ENCODE measurements at regions not wholly inside any gene's neighbourhood (a gene's known extent, or its start where the extent isn't known, plus 50 kb on each side); places are given as distances from the start of the nearest gene placed in this dataset.

DNA sequence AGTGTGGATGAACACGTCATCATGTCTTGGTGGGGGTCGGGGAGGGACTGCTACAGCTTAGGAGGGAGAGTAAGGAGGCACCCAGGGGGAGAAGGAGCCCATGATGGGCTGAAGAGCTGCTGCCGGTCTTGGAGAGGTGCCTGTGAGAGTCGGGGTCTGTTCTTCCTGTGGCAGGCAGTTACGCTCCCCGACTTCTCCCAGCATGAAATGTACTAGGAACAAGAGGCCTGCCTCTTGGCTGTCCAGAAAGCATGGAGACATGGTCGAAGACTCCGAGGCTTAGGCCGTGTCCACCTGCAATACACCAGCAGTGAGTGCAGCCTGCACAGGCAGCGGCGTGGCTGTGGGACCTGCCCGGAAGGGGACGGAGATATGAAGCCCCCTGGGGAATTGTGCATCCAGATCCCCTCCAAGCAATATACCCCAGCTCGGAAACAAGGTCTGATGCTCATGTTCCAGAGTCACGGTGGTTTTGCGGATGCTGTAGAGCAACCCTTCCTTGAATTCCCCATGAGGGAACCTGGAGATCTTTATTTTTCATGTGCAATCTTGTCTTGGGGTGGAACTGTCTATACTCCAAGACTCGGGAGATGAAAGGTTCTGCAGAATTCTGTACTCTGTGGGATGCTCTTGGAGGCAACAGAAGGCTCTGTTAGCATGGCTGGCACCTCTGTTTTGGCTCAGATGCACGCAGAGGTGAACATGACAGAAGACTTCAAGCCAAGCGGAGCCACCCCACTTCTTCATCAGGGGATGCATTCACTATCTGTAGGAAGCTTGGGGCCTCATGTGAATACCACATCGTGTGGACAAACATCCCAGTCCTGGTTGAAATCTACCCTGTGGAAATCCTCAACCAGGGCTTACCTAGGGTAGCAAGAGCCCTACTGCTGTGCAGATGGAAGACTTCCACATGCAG lies 374.9 kb upstream of the IRX4 start:
- no peak overlapping the region for H3K27ac Mint-ChIP-seq
- H3K4me1 Mint-ChIP-seq: no peaks in the 10 kb centered on the region
- no peak overlapping the region for H3K4me3 Mint-ChIP-seq
- ATAC-seq (ENCODE audit: low read depth in 2 of 2) (no peak), DNase-seq (no peak)
- H3K27me3 Mint-ChIP-seq: no peaks in the 10 kb centered on the region
- peaks cover 0 to 7% (median 2%) of the 10 kb centered on the region in 7 donors for H3K9me3 Mint-ChIP-seq
- no peaks in the 10 kb centered on the region for H3K36me3 Mint-ChIP-seq

DNA sequence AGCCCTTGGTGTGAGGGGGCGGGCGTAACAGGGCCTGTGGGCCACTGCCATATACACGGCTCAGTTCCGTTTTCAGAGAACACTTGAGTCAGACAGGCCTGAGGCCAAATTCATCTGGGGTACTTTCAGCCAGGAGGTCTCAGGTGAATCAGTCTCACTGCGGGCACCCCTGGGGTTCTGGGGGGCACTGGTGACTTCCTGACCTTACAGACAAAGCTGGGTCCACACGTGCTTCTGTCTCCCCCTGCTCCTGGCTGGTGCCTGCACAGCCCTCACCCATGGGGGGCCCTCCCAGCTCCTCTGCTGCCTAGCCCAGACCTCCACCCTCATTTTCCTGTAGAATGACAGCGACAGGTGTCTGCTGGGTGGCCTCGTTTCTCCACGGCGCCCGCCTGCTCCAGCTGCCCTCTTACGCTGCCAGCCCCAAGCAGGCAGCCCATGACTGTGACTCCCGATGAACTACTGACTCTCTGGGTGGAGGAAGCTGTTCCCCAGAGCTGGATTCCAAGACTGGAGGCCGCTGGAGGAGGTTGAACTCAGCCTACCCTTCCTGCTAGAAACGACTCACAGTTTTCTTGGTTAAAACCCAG lies 374.1 kb upstream of the IRX4 start:
- Mint-ChIP-seq H3K27ac (no peak overlapping the region), H3K4me1 (no peaks in the 10 kb centered on the region), H3K36me3 (no peaks in the 10 kb centered on the region), H3K27me3 (no peaks in the 10 kb centered on the region), H3K4me3 (no peak overlapping the region), H3K9me3 (peaks cover 0 to 7% (median 2%) of the 10 kb centered on the region in 7 donors)
- ATAC-seq (ENCODE audit: low read depth in 2 of 2): no peak
- no peak for DNase-seq

DNA sequence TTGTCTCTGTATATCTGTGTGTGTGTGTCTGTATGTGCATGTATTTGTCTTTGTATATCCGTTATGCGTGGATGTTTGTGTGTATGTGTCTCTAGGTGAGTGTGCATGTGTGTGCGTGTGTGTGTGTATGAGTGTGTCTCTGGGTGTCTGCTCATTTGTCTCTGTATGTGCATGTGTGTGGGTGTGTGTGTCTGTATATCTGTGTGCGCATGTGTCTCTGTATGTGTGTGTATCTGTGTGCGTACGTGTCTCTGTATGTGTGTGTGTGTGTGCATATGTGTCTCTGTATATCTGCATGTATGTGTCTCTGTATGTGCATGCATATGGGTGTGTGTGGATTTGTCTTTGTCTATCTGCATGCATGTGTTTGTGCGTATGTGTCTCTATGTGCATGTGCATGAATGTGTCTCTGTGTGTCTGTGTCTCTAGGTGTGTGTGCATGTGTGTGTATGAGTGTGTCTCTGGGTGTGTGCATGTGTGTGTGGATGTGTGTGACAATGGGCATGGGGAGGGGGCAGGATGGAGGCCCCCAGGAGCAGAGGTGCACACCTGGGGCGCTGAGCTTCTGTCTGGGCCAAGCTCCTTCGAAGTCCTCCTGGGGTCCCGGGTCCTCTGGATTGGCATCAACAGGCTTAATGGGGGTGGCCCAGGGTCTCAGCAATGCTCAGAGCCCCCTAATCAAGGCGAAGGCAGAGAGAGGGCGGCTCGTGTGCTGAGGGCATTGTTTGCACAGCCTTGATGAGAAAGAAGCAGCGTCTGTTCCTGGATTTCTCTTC lies 373.4 kb upstream of the IRX4 start:
- no peak overlapping the region for H3K27ac Mint-ChIP-seq
- no peaks in the 10 kb centered on the region for H3K36me3 Mint-ChIP-seq
- H3K4me1 Mint-ChIP-seq: no peaks in the 10 kb centered on the region
- ATAC-seq (ENCODE audit: low read depth in 2 of 2) (no peak), DNase-seq (no peak)
- no peaks in the 10 kb centered on the region for H3K27me3 Mint-ChIP-seq
- H3K9me3 Mint-ChIP-seq: peaks cover 0 to 7% (median 2%) of the 10 kb centered on the region in 7 donors
- H3K4me3 Mint-ChIP-seq: no peak overlapping the region

DNA sequence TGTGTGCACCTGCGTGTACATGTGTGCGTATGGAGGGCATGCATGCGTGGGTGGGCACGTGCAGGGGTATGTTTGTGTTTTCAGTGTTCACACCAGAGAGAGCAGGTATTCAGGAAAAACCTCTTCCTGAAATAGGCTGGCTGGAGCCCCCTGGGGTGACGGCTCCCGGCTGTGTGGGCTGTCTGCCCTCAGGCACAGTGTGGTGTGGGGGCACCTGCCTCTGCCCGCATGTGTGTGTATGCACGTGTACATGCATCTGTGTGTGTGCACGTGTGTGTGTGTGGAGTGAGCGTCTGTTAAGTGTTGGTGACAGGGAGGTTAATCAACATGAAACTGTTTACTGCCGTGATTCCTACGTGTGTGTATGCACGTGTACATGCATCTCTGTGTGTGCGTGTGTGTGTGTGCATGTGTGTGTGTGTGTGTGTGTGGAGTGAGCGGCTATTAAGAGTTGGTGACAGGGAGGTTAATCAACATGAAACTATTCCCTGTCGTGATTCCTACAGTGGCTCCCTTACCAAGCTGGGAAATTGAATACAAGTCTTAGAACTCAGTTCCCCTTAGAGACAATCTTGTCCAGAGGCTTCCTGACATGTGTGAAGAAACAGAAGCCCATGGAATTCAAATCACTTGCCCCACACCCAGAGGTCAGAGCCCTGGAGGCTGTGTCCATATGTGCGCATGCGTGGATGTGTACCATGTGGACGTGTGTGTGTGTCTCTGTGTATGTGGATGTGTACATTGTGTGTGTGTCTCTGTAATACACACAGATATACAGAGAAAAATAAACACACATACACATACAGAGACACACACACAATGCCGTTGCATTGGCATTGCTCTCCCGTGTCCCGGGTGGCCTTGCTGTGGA lies 372.4 kb upstream of the IRX4 start:
- H3K9me3 Mint-ChIP-seq: peaks cover 0 to 7% (median 2%) of the 10 kb centered on the region in 7 donors
- H3K4me3 Mint-ChIP-seq: no peak overlapping the region
- H3K27me3 Mint-ChIP-seq: no peaks in the 10 kb centered on the region
- H3K27ac Mint-ChIP-seq: no peak overlapping the region
- H3K4me1 Mint-ChIP-seq: no peaks in the 10 kb centered on the region
- ATAC-seq (ENCODE audit: low read depth in 2 of 2) (no peak), DNase-seq (no peak)
- H3K36me3 Mint-ChIP-seq: no peaks in the 10 kb centered on the region

DNA sequence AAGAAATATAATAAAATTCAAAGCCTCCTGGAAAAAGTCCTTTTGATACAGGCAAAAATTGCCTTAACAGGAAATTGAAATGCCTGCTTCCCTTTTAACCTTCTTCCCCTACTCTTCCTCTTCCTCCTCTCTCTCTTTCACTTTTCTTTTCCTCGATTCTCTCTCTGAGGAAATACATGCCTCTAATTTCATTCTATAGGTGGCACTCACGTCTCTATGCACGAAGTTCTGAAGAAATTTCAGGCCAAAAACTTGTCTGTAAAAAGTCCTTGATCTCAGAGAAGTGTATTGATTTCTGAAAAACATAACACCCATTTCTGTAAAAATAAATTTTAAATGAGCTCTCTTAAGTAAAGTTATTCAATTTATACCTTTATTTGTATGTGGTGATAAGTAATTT lies 371.7 kb upstream of the IRX4 start:
- Mint-ChIP-seq H3K27me3 (no peaks in the 10 kb centered on the region), H3K36me3 (no peaks in the 10 kb centered on the region), H3K4me3 (no peak overlapping the region), H3K27ac (peak overlapping the region in 1 of 6 donors; percentile 6), H3K4me1 (no peaks in the 10 kb centered on the region), H3K9me3 (peaks cover 0 to 7% (median 2%) of the 10 kb centered on the region in 7 donors)
- ATAC-seq (ENCODE audit: low read depth in 2 of 2): no peak
- no peak for DNase-seq

DNA sequence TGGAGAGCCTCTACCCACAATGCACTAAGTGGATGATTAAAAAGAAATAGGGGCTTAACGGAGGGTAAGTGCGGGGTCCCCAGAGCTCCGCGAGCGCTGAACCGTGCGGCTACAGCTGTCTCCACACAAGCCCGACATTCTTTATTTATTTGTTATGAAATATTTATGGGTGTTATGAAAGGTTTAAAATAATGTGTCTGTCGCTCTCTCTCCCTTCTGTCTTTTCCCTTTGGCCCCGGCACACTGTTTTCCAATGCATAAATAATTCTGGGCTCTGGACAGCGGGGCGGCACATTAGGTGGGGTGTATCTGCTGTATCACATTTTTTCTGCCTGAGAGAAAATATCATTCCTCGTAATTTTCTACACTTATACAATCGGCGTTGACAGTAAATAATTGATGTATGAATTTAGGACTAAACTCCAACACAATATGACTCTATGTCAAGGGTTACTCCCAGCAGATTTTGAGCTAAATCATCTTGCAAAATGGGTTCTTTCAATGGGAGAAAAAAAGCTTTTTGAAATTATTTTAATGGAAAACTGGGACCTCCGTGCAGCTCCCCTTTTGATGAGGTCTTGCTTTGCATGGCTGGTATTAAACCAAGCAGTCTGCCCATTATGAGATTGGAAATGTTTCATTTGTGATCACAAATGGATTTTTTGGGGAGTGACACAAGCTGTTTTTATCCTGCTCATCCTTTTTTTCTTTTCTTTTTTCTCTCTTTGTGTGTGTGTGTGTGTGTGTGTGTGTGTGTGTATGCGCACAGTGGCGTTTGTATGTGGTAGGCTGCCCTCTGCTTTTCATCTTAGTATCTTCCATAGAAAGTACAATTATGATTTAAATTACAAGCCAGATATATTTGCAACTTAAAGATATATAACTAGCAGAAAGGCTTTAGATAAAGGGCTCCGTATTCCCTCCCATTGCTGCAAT lies 370.6 kb upstream of the IRX4 start:
- H3K27ac Mint-ChIP-seq: no peak overlapping the region
- H3K4me1 Mint-ChIP-seq: no peaks in the 10 kb centered on the region
- H3K4me3 Mint-ChIP-seq: no peak overlapping the region
- peaks cover 0 to 7% (median 3%) of the 10 kb centered on the region in 7 donors for H3K9me3 Mint-ChIP-seq
- H3K27me3 Mint-ChIP-seq: no peaks in the 10 kb centered on the region
- no peak for ATAC-seq (ENCODE audit: low read depth in 2 of 2)
- H3K36me3 Mint-ChIP-seq: no peaks in the 10 kb centered on the region
- no peak for DNase-seq

DNA sequence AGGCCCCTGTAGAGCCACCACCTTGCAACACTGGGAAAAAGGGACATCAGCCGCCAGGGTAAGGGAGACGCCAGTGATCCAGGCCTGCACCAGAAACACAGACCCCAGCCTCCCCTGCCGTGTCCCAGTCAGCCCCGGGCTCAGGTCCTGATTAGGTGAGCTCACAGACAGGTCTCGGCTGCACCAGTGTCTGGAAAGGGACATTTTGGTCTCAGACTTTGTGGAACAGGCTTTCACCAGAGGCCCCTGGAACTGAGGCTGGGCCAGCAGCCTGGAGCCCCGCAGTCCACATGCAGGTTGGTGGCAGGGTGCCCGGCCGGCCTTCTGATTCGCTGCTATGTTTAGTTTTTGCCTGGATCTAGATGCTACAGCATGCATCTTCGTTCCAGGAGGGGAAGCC lies 369.0 kb upstream of the IRX4 start:
- DNase-seq (no peak), ATAC-seq (ENCODE audit: low read depth in 2 of 2) (no peak)
- Mint-ChIP-seq H3K9me3 (peaks cover 0 to 22% (median 12%) of the 10 kb centered on the region in 7 donors), H3K4me1 (no peaks in the 10 kb centered on the region), H3K27ac (no peak overlapping the region), H3K36me3 (no peaks in the 10 kb centered on the region), H3K27me3 (peaks cover 0 to 4% (median 0%) of the 10 kb centered on the region in 3 donors), H3K4me3 (no peak overlapping the region)

DNA sequence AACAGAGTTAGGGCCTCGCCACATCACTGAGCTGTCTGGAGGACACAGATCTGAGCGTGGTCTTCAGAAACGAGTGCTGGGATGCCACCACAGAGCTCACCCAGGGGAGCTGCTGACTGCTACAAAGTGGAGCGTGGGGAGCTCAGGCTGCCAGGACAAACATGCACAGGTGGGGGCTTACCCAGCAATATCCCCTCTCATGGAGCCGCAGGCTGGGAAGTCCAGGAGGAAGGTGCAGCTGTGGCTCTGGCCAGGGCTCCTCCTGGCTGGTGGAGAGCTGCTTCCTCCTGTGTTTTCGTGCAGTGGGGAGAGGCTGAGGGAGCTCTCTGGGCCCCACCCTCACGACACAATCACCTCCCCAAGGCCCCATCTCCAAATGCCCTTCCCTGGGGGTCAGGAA lies 368.6 kb upstream of the IRX4 start:
- ATAC-seq (ENCODE audit: low read depth in 2 of 2): no peak
- H3K4me1 Mint-ChIP-seq: no peaks in the 10 kb centered on the region
- no peaks in the 10 kb centered on the region for H3K36me3 Mint-ChIP-seq
- peaks cover 0 to 4% (median 0%) of the 10 kb centered on the region in 3 donors for H3K27me3 Mint-ChIP-seq
- no peak overlapping the region for H3K27ac Mint-ChIP-seq
- H3K9me3 Mint-ChIP-seq: peaks cover 0 to 24% (median 13%) of the 10 kb centered on the region in 7 donors
- DNase-seq: no peak
- H3K4me3 Mint-ChIP-seq: no peak overlapping the region

DNA sequence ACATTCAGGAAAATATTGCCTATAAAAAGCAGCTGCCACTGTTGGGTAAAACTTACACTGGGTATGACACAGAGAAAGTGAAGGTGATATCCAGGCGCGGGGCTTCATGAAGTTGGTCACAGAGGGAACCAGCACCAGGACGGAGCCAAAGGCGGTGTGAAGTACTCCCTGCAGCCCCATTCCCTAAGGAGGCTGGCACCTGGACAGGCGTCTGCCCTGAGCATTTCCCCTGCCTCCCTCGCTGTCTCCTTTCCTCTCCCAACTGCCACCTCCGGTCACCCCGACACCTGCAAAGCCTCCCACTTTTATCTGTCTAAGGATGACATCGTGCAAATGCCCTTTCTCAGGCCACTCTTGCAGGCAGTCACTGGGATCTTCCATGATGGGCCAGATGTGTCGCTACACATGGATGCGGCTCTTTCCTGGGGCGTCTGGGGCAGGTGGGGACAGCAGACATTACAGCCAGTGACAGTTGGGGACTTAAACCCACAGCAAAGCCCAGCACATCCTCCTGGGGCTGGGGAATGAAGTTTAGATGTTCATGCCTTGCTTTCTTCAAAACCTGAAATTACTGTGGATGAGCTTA lies 367.7 kb upstream of the IRX4 start:
- Mint-ChIP-seq H3K27ac (no peak overlapping the region), H3K36me3 (no peaks in the 10 kb centered on the region), H3K4me1 (no peaks in the 10 kb centered on the region), H3K27me3 (peaks cover 0 to 4% (median 0%) of the 10 kb centered on the region in 3 donors), H3K4me3 (no peak overlapping the region), H3K9me3 (peaks cover 0 to 24% (median 8%) of the 10 kb centered on the region in 7 donors)
- ATAC-seq (ENCODE audit: low read depth in 2 of 2): no peak
- DNase-seq: no peak

DNA sequence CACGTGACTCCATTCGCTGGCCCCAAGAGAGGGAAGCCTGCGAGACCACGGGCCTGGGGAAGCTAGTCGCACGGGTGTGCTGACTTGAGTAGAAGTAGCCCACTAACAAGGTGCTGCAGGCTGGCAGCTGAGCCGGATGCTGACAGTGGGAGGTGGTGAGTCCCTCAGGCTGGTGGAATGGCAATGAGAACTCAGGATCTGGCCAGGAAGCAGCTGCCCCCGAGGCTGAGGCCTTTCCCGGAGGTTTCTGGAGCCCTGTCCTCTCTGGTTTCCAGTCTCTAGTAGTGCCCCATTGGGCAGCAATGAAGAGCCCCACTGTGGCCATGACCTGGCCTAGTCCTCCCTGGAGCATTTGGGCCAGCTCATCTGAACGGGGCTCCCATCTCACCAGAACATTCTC lies 366.7 kb upstream of the IRX4 start:
- no peak for ATAC-seq (ENCODE audit: low read depth in 2 of 2)
- Mint-ChIP-seq H3K4me3 (no peak overlapping the region), H3K4me1 (no peaks in the 10 kb centered on the region), H3K9me3 (peaks cover 0 to 24% (median 7%) of the 10 kb centered on the region in 7 donors), H3K27me3 (peaks cover 0 to 4% (median 0%) of the 10 kb centered on the region in 3 donors), H3K36me3 (no peaks in the 10 kb centered on the region), H3K27ac (no peak overlapping the region)
- DNase-seq: no peak

DNA sequence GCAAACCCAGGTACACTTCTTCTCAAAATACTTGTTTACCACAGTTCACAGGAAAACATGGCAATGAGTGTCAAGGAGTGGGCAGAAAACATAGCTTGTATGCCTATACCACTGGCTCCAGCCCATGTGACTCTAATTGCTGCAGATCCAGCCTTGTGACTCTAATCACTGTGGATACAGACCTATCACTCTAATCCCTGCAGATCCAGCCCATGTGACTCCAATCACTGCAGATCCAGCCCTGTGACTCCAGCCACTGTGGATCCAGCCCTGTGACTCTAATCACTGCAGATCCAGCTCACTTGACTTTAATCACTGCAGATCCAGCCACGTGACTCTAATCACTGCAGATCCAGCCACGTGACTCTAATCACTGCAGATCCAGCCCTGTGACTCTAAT lies 366.3 kb upstream of the IRX4 start:
- ATAC-seq (ENCODE audit: low read depth in 2 of 2) (no peak), DNase-seq (no peak)
- H3K4me1 Mint-ChIP-seq: no peaks in the 10 kb centered on the region
- no peak overlapping the region for H3K27ac Mint-ChIP-seq
- H3K4me3 Mint-ChIP-seq: no peak overlapping the region
- peaks cover 0 to 24% (median 7%) of the 10 kb centered on the region in 7 donors for H3K9me3 Mint-ChIP-seq
- no peaks in the 10 kb centered on the region for H3K36me3 Mint-ChIP-seq
- peaks cover 0 to 4% (median 0%) of the 10 kb centered on the region in 3 donors for H3K27me3 Mint-ChIP-seq

DNA sequence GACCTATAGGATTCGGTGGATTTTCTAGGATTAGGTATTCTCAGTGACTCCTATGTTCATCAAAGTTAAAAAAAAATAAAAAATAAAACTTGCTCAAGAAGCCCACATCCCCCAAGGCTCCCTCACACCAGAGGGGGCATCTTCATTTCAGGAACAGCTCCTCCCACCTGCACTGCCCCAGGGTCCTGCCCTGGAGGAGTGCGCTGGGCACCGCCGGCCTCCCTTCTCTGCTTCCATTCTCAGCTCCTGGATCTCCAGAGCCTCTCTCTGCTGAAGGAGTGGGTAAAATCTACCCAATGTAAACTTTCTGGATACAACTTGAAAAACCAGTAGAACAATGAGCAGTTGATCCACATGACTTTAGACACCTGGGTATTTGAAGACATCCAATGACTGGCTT lies 359.8 kb upstream of the IRX4 start:
- DNase-seq (no peak), ATAC-seq (ENCODE audit: low read depth in 2 of 2) (no peak)
- Mint-ChIP-seq H3K36me3 (no peaks in the 10 kb centered on the region), H3K27me3 (peaks cover 0 to 4% (median 0%) of the 10 kb centered on the region in 3 donors), H3K9me3 (peaks cover 2 to 16% (median 6%) of the 10 kb centered on the region in 7 donors), H3K4me3 (no peak overlapping the region), H3K27ac (no peak overlapping the region), H3K4me1 (no peaks in the 10 kb centered on the region)
